IPS DF 4.7 (cell line): ENCODE measurements at regions not wholly inside any gene's neighbourhood (a gene's known extent, or its start where the extent isn't known, plus 50 kb on each side); places are given as distances from the start of the nearest gene placed in this dataset.
"Not testable (repeated sequence)": the region's sequence is repeated elsewhere in the genome, so short reads cannot be mapped to it uniquely, and the experiment has no call there.

ENCODE experiments used
- DNase-seq: peaks from one replicate; pipeline ENCODE4 v3.0.0-alpha.2; 2013; ENCODE audit warnings: low spot score; ENCODE audit errors: extremely low read depth

GRCh38 chr9:135307919-135308318 lies 171.7 kb upstream of the PPP1R26 start:
- DNase-seq: not testable (repeated sequence)

- no peak for DNase-seq
Observed at GRCh38 chr9:135308821-135309762, 170.5 kb upstream of the PPP1R26 start.

GRCh38 chr9:135309763-135310125 lies 169.8 kb upstream of the PPP1R26 start:
- no peak for DNase-seq

GRCh38 chr9:135310134-135310533 lies 169.4 kb upstream of the PPP1R26 start:
- DNase-seq: no peak

- no peak for DNase-seq
Observed at GRCh38 chr9:135315572-135315971, 164.0 kb upstream of the PPP1R26 start.

- DNase-seq: no peak
Observed at GRCh38 chr9:135320331-135320730, 159.3 kb upstream of the PPP1R26 start.

GRCh38 chr9:135320943-135321342 lies 158.6 kb upstream of the PPP1R26 start:
- DNase-seq: no peak

GRCh38 chr9:135321580-135321979 lies 158.0 kb upstream of the PPP1R26 start:
- no peak for DNase-seq

GRCh38 chr9:135324329-135324728 lies 155.3 kb upstream of the PPP1R26 start:
- no peak for DNase-seq

- no peak for DNase-seq
Observed at GRCh38 chr9:135326141-135326540, 153.4 kb upstream of the PPP1R26 start.

GRCh38 chr9:135326633-135327152 lies 152.9 kb upstream of the PPP1R26 start:
- no peak for DNase-seq

- DNase-seq: no peak
Observed at GRCh38 chr9:135328485-135329417, 150.8 kb upstream of the PPP1R26 start.

- DNase-seq: no peak
Observed at GRCh38 chr9:135329571-135330306, 149.8 kb upstream of the PPP1R26 start.

GRCh38 chr9:135330307-135330631 lies 149.3 kb upstream of the PPP1R26 start:
- DNase-seq: no peak

GRCh38 chr9:135330685-135331590 lies 148.6 kb upstream of the PPP1R26 start:
- DNase-seq: no peak

GRCh38 chr9:135332516-135332915 lies 147.1 kb upstream of the PPP1R26 start:
- no peak for DNase-seq

- DNase-seq: no peak
Observed at GRCh38 chr9:135332979-135333748, 146.4 kb upstream of the PPP1R26 start.

- no peak for DNase-seq
Observed at GRCh38 chr9:135334953-135335460, 144.6 kb upstream of the PPP1R26 start.

- no peak for DNase-seq
Observed at GRCh38 chr9:135335691-135336181, 143.8 kb upstream of the PPP1R26 start.
